ENCODE measurements at regions not wholly inside any gene's neighbourhood (a gene's known extent, or its start where the extent isn't known, plus 50 kb on each side); places are given as distances from the start of the nearest gene placed in this dataset.

GRCh38 chr16:85554889-85555718 lies 58.0 kb upstream of the GSE1 start (continued):
- 0 out of 2 replicates have a peak, but pooled peaks have one; percentile 27 for TF ChIP-seq ZSCAN25 (CRISPR knock-in tag; IDR thresholded peaks at IDR 0.05)
- TF ChIP-seq THYN1 (CRISPR knock-in tag; IDR thresholded peaks at IDR 0.05; ENCODE audit: borderline replicate concordance, low read depth) = no peak
- TF ChIP-seq ZNF251 (CRISPR knock-in tag; IDR thresholded peaks at IDR 0.05) = no peak
- no peak for TF ChIP-seq SNRNP70 (IDR thresholded peaks at IDR 0.05; ENCODE audit: low read depth, low read length)
- no peak for TF ChIP-seq ZNF678 (CRISPR knock-in tag; IDR thresholded peaks at IDR 0.05)
- no peak for TF ChIP-seq ZNF792 (CRISPR knock-in tag; IDR thresholded peaks at IDR 0.05)
- TF ChIP-seq ZNF160 (CRISPR knock-in tag; IDR thresholded peaks at IDR 0.05) = no peak
- peak; percentile 38; the same call in 1 of the 2 replicates for TF ChIP-seq RAD21 (CRISPR knock-in tag; IDR thresholded peaks at IDR 0.05)
- peak; percentile 67; the same call in 1 of the 2 replicates for TF ChIP-seq ZBTB7B (CRISPR knock-in tag; IDR thresholded peaks at IDR 0.05)
- peak; percentile 35; the same call in 1 of the 2 replicates for TF ChIP-seq ZGPAT (CRISPR knock-in tag; IDR thresholded peaks at IDR 0.05)
- no peak for TF ChIP-seq SSRP1 (CRISPR knock-in tag; IDR thresholded peaks at IDR 0.05)
- 0 out of 2 replicates have a peak, but pooled peaks have one; percentile 30 for TF ChIP-seq SKIL (CRISPR knock-in tag; IDR thresholded peaks at IDR 0.05; ENCODE audit: borderline replicate concordance)
- TF ChIP-seq NFKB2 (CRISPR knock-in tag; IDR thresholded peaks at IDR 0.05; ENCODE audit: borderline replicate concordance) = peak; percentile 51; the same call in 1 of the 2 replicates
- TF ChIP-seq PATZ1 (CRISPR knock-in tag; IDR thresholded peaks at IDR 0.05) = peak; percentile 75
- TF ChIP-seq ZNF510 (CRISPR knock-in tag; IDR thresholded peaks at IDR 0.05; ENCODE audit: low read depth) = no peak
- peak; percentile 24; the same call in 1 of the 2 replicates for TF ChIP-seq HNF1B (CRISPR knock-in tag; IDR thresholded peaks at IDR 0.05)
- 0 out of 2 replicates have a peak, but pooled peaks have one; percentile 13 for TF ChIP-seq ELF3 (CRISPR knock-in tag; IDR thresholded peaks at IDR 0.05)
